Fibroblast of peridontal ligament (primary cell): ENCODE measurements at regions not wholly inside any gene's neighbourhood (a gene's known extent, or its start where the extent isn't known, plus 50 kb on each side); places are given as distances from the start of the nearest gene placed in this dataset.

Source experiments
- DNase-seq: peaks from one replicate; pipeline ENCODE4 v3.0.0-alpha.2; 2010; ENCODE audit errors: extremely low read depth

DNA sequence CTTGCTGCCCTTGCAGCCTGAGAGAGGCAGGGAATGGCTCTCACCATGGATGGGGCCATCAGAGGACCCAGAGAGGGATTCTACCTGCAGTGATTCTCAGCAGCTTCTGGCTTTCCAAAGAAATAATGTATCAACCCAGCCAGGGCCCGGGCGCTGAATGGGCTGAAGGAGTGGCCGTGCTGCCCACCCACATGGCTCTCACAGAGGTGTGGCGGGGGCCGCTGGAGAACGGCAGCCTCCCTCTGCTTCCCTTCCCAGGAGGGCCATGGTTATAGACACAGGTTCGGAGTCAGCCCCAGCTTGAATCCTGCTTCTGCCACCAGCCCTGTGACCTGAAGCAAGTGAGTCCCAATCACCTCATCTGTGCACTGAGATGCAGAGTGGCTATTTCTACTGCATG lies 82.7 kb downstream of the THAP12 start:
- no peak for DNase-seq

DNA sequence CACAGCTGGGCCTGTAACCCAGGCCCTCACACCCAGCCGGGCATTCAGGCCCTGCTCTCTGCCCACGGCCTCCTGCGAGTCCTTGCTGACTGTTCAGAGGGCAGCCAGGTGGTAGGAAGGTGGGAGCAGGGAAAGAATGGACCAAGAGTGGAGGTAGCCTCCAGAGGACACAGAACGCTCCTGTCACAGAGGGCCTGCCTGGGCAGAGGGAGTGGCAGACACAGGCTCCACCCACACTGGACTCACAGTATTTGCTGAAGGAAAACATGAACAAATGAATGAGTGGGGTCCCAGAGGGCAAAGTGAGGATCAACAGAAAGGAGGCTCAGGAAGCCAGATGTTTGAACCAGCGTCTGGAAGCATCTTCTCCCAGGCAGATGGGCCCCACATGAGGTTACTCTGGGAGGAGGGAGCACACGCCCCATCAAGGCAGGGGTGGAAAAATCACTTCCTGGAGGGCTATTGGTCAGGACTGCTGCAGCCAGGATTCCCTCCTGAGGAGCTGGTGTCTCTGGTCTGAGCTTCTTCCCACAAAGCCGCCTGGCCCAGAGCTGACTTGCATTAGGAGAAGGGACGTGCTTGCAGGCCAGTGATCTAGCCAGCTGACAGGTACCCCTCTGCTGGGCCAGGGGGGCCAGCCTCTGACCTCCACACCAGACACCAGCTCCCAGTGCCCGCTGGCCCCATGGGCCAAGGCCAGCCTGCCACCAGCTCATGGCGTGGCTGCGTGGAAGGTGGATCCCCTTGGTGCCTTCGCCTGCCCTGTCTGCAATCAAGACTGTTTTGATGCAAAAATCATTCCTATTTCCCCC lies 84.0 kb downstream of the THAP12 start:
- no peak for DNase-seq

DNA sequence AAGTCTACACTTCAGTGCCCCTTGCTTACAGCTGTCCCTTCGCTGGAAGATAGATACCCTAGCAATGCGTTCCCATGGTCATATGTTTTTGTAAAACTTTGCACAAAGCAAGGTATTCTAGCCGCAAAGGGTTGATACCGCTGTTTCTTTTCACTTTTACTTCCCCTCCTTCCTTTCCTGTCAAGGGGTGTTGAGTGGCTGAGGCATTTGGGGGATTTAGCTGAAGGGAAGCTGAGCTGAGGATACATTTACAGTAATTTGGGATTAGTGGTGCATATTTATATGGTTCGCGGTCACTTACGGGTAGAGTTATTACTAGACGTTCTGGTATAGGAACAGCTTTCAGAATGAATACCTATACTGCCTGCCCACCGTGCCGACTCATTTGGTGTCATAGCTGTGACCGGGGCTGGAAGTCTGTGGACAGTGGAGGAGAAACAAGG lies 86.9 kb upstream of the WNT11 start:
- DNase-seq, result no peak

DNA sequence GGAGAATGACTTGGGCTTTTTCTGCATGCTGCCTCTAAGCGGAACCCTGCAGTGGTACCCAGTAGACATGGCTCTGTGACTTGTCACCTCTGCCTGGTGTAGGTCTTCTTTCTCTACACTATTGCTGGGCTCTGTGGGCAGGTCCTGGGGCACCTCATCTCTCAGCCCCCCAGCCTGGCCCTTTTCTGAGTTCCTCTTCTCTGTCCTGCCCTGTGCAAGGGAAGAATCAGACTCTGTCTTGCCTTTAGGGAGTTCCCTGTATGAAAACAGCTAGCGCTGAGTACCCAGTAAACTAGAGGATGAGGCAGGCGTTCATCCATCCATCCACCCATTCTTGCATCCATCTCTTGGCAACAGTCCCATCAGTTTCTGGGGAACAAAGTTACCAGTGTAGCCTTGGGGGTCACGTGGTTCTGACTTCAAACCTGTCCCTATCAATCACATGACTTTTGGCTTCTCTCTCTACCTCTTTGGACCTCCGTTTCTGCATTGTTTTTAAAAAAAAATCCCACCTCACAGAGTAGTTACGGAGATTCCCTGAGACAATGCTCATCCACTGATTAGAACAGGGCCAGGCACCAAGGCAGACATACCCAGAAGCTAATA lies 86.4 kb upstream of the WNT11 start:
- no peak for DNase-seq

DNA sequence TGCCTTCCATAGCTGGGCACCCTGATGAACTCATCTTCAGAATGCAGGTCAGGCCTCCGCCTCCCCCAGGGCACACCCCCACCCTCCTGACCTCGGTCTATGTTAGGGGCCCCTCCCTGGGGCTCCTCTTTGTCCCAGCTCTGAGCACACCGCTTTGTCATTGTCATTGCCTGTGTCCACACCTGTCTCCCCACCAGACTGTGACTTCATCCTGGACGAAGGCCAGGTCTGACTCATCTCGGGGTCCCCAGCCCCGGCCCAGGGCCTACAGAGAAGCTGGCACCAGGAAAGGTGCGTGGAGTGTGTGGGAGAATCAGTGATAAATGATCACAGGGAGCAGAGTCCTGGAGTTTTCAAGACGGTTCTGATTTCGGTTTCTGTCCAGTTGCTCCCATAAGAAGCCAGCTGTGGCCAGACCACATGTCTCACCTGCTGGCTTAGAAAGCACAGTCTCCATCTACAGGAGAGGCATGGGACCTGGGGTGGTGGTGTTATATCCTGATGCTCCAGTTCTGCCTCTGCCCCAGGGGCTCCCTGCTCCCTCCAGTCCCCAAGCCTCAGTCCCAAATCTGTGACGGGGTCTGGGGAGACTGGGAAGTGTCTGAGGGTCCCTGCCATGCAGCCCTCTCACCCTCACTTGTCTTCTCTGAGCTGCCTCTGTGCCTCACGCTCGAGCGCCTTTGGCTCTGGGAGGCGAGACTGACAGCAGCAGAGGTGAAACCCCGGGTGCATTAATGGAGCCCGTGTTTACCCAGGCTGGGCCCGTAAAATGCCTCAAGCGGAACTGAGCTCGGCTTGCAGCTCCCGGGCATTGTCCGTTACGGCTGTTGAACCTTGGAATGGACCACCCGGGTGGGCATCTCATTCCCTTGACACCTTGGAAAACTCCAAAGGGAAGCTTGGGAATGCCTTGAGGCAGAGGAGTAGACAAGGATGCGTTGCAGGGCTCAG lies 85.5 kb upstream of the WNT11 start:
- DNase-seq, result no peak

DNA sequence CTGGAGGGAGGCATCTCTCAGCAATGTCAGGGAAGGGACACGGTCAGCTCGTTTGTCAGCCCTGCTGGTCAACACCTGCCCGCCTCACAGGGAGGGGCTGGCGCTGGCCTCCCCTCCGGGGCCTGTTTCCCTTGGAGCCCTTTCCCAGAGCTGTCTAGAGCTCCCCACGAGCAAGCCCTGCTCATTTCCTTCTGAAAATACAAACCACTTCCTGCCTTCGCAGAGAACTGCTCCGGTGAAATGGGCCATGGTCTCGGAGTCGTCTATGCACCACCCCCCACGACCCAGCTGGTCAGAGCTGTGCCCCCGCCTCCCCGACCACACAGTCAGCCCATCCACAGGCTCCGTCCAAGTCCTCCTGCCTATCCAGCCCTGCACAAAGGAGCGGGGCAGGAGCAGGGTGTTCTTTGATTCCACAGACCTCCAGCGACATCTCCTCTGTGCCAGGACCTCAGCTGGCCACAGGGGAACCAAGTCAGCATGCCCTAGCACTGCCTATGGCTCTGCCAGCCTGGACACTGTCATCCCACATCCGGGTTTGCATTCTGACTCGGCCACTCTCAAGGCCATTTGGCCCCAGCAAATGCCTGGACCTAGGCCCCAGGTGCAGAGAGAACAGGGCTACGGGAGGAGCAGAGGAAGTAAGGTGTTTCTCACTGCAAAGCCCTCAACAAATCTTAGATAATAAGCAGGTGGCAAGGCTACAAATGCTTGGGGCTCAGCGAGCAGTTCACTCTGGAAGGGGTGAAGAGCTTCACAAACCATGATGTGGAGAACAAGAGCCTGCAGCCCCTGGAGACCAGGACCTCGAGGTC lies 82.1 kb upstream of the WNT11 start:
- no peak for DNase-seq

DNA sequence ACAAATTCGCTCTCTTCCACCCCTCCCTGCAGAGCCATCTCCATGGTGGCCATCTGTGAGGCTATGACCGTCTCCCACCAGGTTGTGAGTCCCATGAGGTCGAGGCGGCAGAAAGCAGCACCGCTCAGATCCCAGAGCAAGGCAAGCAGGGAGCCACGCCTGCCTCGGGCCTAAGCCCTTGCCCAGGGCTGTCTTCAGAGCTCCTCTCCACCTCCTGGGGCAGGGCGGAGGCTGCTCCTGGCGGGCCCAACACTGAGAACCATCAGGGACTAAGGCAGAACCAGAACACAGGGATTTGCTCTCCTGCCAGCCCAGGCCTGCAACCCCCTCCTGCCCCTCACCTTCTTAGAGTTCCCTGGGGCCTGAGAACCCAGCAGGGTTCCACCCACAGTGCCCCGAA lies 80.9 kb upstream of the WNT11 start:
- DNase-seq, result no peak

DNA sequence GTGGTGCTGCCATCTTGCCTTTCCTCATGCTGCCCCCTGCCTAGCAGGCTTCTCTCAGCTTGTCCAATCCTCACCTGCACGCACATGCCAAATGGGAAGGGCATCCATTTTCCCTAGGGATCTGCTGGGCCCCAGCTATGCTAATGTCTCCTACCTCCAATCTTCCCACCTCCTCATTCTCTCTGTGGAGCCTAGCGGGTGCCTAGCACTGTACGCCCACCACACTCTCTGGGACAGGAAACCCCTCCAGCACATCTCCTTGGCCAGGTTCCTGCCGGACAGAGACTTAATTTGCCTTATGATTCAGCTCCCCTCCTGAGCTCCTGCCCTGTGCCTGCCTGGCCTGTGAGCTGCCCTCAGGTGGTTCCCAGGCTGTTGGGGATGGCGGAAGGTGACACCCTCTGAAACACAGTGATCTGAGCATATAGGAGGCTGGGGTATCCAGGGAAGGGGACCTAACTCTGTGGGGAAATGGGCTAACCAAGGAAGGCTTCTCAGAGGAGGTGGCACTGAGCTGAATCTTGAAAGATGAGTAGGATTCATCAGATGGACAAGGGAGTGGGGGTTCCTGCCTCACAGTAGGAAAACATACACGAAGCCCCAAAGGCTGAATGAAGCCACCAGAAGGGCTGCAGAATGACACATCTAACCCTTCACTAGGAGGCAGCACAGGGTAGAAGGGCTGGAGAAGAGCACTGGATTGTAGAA lies 79.2 kb upstream of the WNT11 start:
- DNase-seq, result no peak

DNA sequence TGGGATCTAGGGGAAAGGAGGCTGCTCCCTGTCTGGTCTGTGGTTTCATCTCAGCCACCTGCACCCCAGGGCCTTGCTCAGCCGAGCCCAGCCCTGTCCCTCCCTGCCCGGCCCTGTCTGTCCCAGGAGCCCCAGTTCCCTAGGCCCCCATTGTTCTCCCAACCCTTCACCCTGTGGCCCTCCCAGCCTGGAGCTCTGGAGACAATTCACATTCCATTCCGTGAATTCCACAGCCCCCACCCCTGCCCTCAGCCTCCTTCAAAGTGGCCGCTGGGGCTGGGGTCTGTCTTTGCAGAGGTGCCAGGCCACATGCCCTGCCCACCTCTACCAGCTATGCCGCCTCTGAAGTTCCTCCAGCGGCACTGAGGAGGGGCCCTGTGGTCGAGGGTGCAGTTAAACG lies 77.9 kb upstream of the WNT11 start:
- DNase-seq, result no peak

DNA sequence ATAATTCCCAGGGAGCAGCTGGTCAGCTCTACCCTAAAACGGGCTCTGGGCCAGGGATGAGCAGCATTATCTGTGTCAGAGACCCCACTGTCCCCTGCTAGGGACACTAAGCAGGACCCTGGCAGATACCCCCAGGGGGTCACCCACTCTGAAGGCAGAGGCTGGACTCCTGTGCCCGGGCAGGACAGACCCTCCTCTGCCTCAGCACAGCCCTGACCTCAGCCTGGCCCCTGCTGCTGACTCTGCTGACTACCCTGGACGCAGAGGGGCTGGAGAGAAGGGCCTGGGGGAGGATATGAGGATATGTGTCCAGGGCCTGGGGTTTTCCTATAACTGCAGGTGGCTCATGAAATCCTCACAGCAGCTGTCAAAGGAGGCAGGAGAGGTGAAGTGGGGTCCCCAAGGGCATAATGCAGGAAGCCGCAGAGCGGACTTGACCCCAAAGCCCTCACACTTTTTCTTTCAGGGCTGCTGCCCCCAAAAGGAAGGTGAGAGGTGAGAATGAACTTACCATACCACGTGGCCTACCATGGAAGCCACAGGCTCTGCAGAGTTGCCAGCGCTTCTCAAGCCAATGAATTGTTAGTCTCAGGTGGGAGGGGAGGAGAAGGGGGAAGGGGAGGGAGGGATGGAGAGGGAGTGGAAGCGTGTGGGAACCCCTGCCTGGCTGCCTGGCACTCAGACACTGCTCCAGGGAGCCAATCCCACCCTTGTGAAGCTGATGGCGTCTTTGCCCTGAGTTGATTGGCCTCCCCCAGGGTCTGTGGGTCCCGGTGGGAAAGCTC lies 76.7 kb upstream of the WNT11 start:
- DNase-seq, result no peak

DNA sequence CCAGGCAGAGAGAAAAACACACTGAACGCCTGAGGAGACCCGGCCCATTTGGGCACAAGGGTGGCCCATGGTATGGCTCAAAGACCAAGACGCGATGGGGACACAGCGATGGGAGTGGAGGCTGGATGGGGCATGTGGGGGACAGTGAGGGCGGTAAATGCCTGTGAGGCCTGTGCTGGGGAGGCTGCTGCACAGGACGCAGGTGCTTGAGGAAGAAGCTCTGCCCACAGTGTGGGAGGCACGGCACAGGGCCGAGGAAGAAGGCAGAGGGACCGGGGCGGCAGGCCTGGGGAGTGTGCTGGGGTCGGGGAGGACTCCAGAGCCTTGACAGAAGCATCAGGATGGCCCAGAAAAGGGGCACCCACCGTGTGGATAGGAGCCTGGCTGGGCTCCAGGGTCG lies 75.9 kb upstream of the WNT11 start:
- no peak for DNase-seq

DNA sequence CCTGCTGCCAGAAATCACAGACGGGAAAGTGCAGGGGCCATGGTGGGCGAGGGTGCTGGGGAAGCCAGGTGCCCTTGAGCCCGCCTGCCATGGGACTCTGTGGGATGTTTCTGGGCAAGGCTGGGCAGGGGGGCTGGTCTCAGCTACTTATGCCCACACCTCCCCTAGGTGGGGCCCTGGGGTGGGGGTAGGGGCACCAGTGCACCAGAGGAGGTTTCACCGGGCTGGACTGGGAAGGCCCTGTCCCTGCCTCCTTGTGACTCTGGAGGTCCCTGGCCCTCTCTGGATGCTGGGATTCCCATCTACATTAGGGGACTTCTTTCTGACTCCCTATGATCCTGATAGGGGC lies 75.2 kb upstream of the WNT11 start:
- DNase-seq, result no peak

DNA sequence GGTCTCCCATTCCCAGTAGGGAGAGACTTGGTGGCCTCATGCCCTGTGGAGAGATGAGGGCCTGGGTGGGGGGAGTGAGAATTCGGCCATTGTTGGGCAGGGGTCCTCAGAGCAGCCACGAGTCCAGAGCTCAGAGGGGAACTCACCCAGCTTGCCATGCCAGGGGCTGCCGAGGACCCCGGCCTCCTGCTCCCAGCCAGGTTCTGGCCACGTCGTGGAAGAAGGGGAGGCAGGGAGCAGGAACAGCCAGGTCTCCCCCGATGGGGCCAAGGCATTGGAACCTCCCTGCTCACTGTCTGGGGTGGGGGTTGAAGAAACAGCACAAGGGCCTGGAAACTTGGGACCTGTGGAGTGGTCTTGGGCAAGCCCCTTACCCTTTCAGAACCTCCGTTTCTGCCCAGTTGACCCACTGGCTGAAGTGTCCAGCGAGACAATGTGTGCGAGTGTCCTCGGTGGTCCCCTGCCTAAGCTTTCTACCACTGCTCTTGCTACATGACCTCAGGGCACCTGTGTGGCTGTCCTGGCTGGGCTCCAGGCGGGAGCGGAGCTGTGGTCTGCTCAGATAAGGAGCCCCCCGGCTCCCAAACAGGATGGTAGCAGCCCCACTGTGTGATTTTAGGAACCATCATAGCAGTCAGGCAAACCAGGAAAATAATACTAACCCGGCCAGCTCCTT lies 74.7 kb upstream of the WNT11 start:
- no peak for DNase-seq

DNA sequence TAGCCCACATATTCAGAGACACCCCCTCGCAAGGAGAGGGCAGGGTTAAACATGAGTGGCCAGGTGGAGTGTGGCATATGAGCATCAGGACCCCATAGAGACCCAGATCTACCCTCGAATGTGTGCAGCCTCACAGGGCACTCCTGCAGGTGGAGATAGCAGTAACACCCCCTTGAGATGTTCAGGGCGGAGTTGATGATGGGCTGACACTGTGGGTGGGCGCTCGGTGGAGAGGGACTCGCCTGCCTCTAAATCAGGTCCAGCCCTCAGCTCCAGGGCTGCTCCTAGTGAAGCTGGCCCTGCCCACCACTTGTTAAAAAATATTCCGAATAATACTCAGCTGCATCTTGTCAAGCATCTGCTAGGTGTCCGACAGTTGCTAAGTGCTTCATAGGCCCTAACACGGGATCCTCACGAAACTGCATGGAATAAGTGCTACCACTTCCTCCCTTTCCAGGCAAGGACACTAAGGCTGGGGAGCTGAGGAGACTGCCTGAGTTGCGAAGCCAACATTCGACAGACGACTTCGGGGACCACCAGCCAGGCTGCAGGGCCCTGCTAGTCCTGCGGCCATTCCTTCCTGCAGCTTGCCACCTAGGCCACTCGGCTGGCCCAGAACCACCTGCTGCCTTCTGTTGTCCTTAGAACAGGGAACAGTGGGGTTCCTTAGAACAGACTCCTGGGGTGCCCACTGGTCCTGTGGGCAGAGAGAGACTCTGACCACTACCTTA lies 74.0 kb upstream of the WNT11 start:
- no peak for DNase-seq

DNA sequence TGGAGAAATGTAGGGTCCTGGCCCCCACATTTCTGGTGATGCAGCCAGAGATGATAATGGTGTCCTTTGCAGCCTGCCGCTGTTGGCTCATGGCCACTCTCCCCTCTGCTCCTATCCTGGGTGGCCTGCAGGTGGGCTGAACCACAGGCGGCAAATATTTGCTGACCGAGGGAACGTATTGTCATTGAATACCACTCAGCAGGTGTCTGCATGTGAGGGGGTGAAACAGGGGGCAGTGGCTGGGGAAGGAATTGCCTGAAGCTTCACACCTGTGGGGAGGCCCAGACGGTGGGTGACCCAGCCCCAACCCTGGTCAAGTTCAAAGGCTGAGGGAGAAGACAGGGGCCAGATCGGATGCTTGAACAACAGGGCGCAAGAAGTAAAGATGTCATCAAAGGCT lies 73.3 kb upstream of the WNT11 start:
- DNase-seq, result no peak

DNA sequence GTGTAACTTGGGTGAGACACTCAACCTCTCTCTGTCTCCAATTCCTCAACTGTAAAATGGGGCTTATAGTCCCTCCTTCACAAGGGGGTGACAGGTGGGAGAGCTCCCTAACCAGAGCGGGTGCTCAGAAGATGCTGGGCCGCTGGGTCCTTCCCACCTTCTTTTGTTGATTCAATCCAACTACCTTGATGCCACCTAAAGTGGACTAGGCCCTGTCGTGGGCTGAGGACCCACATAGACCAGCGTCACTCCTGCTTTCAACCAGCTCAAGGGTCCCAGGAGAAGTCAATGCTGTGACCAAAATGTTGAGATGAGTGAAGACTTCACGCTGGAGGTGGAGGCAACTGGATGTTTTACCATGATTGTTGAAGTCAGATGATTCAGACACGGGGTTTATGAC lies 72.7 kb upstream of the WNT11 start:
- no peak for DNase-seq

DNA sequence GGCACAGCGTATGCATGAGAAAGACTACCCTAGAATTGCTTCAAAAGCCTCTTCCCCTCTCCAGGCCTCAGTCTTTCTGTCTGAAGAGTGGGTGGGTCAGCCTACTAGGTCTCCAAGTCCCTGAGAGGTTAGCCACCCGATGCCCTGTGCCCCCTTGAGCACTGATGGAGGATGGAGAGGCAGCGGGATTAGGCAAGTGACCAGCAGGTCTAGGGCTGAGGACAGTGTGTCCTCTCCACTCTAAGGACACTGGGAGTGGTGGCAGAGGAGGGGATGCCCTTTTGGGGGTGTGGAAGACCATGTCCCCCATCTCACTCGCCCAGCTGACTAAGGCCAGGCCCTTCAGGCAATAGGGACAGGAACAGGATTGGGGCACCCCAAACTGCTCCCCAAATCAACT lies 72.2 kb upstream of the WNT11 start:
- DNase-seq, result no peak

DNA sequence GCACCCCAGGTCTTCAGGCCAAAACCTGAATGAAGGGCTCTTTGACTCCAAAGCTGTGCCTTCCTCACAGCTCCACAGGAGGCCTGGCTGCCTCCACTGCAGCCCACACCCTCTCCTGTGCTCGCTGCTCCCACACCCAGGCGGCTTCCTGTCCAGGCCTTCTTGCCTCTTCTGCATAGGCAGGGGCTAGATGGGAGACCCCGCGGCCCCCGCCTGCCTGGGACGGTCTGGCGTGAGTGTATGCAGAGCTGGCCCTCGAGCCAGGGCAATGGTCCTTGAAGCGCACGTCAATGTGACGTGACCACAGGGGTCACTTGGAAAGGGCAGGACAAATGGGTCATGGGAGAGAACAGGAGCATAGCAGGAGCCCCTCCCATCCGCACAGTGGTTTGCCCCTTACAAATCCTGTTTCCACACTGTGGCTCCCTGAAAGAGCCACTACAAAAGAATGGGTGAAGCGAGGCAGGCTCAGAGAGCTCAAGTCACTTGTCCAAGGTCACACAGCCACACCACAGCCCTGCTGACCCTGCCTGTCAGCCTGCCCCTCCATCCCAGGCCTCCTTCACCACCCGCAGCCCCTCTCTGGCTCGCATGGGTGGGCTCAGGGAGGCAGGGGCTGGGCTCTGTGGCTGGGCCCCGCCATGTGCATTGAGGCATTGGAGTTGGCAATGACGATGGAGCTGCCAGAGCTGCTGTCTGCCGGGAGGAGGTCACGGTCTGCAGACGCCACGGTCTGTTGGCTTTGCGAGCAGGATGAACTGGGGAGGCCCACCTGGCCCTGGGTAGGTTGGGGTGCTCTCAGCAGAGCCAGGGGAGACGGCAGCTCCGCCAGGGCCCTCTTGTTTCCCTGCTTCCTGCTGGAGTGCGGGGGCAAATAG lies 71.2 kb upstream of the WNT11 start:
- DNase-seq, result no peak
